ENCODE measurements at regions not wholly inside any gene's neighbourhood (a gene's known extent, or its start where the extent isn't known, plus 50 kb on each side); places are given as distances from the start of the nearest gene placed in this dataset.

- H3K27ac ChIP-seq (replicated peaks; ENCODE audit: low read length) = no peak overlapping the region
- no peak for DNase-seq (ENCODE audit: low spot score)
- WGBS, 2 donors (ENCODE audit: extremely low coverage in 2 of 2, insufficient read length in 2 of 2, insufficient replicate concordance in 1 of 2) = no CpG with 5 or more reads among the region's 8 CpGs
Observed at GRCh38 chr12:110794623-110795280, 52.0 kb upstream of the CCDC63 start.

GRCh38 chr12:110796952-110797351 is 49.8 kb upstream of the CCDC63 start:
- no peaks in the 10 kb centered on the region for H3K27me3 ChIP-seq (ENCODE audit: control insufficient read depth in 3 of 3, insufficient read depth in 3 of 3, low read depth in 1 of 3, low read length in 3 of 3)
- no peak overlapping the region for H2BK15ac ChIP-seq (ENCODE audit: low read length)
- DNase-seq (ENCODE audit: low spot score) = no peak
- H2AFZ ChIP-seq (ENCODE audit: low read length) = no peak overlapping the region
- H3K4me2 ChIP-seq (ENCODE audit: insufficient read depth, low read length, poor library complexity, severe bottlenecking) = no peak overlapping the region
- H3K4me3 ChIP-seq (ENCODE audit: low read length in 2 of 2) = no peak overlapping the region
- H2BK120ac ChIP-seq (ENCODE audit: low read depth, low read length) = no peak overlapping the region
- peak overlapping the region; percentile 36 for H3K18ac ChIP-seq (ENCODE audit: low read length)
- no peaks in the 10 kb centered on the region for H3K79me1 ChIP-seq (ENCODE audit: low read depth, low read length)
- H3K4ac ChIP-seq (ENCODE audit: low read length) = no peak overlapping the region
- H3K27ac ChIP-seq (replicated peaks; ENCODE audit: low read length) = no peak overlapping the region
- no peak overlapping the region for H3K23ac ChIP-seq (ENCODE audit: low read depth, low read length, poor library complexity)
- no peaks in the 10 kb centered on the region for H3K4me1 ChIP-seq (ENCODE audit: control insufficient read depth in 2 of 2, insufficient read depth in 1 of 2, low read depth in 1 of 2, low read length in 2 of 2)
- no peak overlapping the region for H2BK5ac ChIP-seq (ENCODE audit: low read length)
- no peak overlapping the region for H3K14ac ChIP-seq (ENCODE audit: low read length)
- no peak overlapping the region for H2BK12ac ChIP-seq (ENCODE audit: low read length)
- H3K9me3 ChIP-seq (replicated peaks in 1 of 2; ENCODE audit: control insufficient read depth in 2 of 2, insufficient read depth in 1 of 2, low read depth in 1 of 2, low read length in 2 of 2) = no peaks in the 10 kb centered on the region
- H4K8ac ChIP-seq (ENCODE audit: low read depth, low read length) = no peak overlapping the region
- WGBS, 2 donors (ENCODE audit: extremely low coverage in 2 of 2, insufficient read length in 2 of 2, insufficient replicate concordance in 1 of 2) = 100% methylated on average over 1 of the region's 8 CpGs; no CpG with 5 or more reads in 1 of the 2 donors
- H2AK5ac ChIP-seq (ENCODE audit: low read depth, low read length) = no peak overlapping the region
- H3K36me3 ChIP-seq (replicated peaks in 1 of 2; ENCODE audit: control insufficient read depth in 2 of 2, insufficient read depth in 2 of 2, low read length in 2 of 2) = no peaks in the 10 kb centered on the region
- H3K9ac ChIP-seq (ENCODE audit: low read depth, low read length, poor library complexity) = no peak overlapping the region
- H4K91ac ChIP-seq (ENCODE audit: low read depth, low read length, poor library complexity) = no peak overlapping the region

More at GRCh38 chr12:110794623-110795280, 52.0 kb upstream of the CCDC63 start:
- Histone ChIP-seq H3K9me3 (replicated peaks in 1 of 2; ENCODE audit: control insufficient read depth in 2 of 2, insufficient read depth in 1 of 2, low read depth in 1 of 2, low read length in 2 of 2) (no peaks in the 10 kb centered on the region), H2AFZ (ENCODE audit: low read length) (no peak overlapping the region), H3K4me2 (ENCODE audit: insufficient read depth, low read length, poor library complexity, severe bottlenecking) (no peak overlapping the region), H3K4me3 (ENCODE audit: low read length in 2 of 2) (no peak overlapping the region), H3K9ac (ENCODE audit: low read depth, low read length, poor library complexity) (no peak overlapping the region), H4K8ac (ENCODE audit: low read depth, low read length) (no peak overlapping the region), H3K14ac (ENCODE audit: low read length) (no peak overlapping the region), H3K4ac (ENCODE audit: low read length) (no peak overlapping the region), H3K23ac (ENCODE audit: low read depth, low read length, poor library complexity) (no peak overlapping the region), H2BK12ac (ENCODE audit: low read length) (no peak overlapping the region), H2AK5ac (ENCODE audit: low read depth, low read length) (no peak overlapping the region), H3K79me1 (ENCODE audit: low read depth, low read length) (no peaks in the 10 kb centered on the region), H4K91ac (ENCODE audit: low read depth, low read length, poor library complexity) (no peak overlapping the region), H3K18ac (ENCODE audit: low read length) (no peak overlapping the region), H2BK15ac (ENCODE audit: low read length) (no peak overlapping the region), H2BK120ac (ENCODE audit: low read depth, low read length) (no peak overlapping the region), H3K4me1 (ENCODE audit: control insufficient read depth in 2 of 2, insufficient read depth in 1 of 2, low read depth in 1 of 2, low read length in 2 of 2) (no peaks in the 10 kb centered on the region), H2BK5ac (ENCODE audit: low read length) (no peak overlapping the region), H3K36me3 (replicated peaks in 1 of 2; ENCODE audit: control insufficient read depth in 2 of 2, insufficient read depth in 2 of 2, low read length in 2 of 2) (no peaks in the 10 kb centered on the region), H3K27me3 (ENCODE audit: control insufficient read depth in 3 of 3, insufficient read depth in 3 of 3, low read depth in 1 of 3, low read length in 3 of 3) (no peaks in the 10 kb centered on the region)

Measured in neuronal stem cell (in vitro differentiated cells).